Fibroblast of skin of abdomen (primary cell): ENCODE measurements at regions not wholly inside any gene's neighbourhood (a gene's known extent, or its start where the extent isn't known, plus 50 kb on each side); places are given as distances from the start of the nearest gene placed in this dataset.
"Not testable (repeated sequence)": the region's sequence is repeated elsewhere in the genome, so short reads cannot be mapped to it uniquely, and the experiment has no call there.

Experiments
- DNase-seq: peaks from one replicate; pipeline ENCODE4 v3.0.0-alpha.2; 2013

DNA sequence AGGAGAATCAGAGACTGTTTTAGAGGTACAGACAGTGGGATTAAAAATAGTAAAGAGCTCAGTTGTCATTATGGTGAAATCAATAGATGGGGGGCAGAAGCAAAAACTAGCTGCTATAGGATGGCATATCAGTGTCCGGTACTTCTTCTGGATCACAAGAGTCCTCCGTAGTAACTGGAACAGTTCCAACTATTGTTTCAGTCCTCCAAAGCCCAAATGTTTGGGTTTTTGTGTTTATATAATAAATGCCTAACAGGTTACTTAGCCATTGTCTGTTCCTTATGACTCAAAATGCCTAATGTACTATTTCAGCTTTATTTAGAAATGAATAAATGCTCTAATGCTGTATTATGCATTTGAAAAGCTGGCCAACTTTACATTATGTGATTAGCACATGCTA is 401.2 kb downstream of the PTH2R start:
- DNase-seq: no peak

DNA sequence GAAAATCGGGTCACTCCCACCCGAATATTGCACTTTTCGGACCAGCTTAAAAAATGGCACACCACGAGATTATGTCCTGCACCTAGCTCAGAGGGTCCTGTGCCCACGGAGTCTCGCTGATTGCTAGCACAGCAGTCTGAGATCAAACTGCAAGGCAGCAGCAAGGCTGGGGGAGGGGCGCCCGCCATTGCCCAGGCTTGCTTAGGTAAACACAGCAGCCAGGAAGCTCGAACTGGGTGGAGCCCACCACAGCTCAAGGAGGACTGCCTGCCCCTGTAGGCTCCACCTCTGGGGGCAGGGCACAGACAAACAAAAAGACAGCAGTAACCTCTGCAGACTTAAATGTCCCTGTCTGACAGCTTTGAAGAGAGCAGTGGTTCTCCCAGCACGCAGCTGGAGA is 405.3 kb downstream of the PTH2R start:
- not testable (repeated sequence) for DNase-seq

DNA sequence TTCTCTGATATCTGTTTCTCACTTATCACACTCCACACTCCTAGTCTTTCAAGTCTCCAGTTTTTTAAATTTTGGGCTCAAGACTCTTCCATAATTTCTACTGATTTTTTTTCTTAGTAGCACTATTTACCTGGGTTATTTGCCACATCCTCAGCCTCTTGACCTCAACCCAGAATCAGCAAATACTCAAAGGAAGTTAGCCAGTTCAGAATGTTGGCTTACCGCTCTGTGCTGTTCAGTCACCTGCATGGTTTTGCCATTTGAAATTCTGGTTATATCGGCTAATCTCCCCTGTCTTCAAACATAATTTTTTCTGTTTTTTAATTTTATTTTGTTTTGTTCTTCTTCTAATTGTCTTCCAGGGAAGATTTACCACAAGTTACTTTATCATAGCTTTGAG is 412.6 kb downstream of the PTH2R start:
- no peak for DNase-seq

GRCh38 chr2:208820014-208820688 is 413.6 kb downstream of the PTH2R start:
- DNase-seq: no peak

DNA sequence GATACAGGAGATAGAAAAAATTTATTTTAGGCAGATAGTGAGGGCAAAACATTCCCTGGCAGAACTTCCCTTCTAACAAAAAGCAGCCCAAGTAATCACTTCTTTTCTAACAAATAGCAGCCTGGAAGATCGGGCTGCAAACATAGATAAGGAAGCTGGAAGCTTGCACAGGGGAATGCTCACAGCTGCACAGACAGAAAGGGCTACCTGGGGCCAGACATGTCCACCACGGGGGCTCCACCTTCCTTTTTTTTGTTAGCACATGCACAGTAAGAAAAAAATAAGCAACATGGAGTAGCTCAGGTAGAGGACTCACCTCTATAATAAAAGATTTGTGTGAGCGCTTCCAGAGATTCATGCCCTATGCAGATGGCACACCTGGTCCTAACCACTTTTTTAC is 420.5 kb downstream of the PTH2R start:
- DNase-seq: no peak

DNA sequence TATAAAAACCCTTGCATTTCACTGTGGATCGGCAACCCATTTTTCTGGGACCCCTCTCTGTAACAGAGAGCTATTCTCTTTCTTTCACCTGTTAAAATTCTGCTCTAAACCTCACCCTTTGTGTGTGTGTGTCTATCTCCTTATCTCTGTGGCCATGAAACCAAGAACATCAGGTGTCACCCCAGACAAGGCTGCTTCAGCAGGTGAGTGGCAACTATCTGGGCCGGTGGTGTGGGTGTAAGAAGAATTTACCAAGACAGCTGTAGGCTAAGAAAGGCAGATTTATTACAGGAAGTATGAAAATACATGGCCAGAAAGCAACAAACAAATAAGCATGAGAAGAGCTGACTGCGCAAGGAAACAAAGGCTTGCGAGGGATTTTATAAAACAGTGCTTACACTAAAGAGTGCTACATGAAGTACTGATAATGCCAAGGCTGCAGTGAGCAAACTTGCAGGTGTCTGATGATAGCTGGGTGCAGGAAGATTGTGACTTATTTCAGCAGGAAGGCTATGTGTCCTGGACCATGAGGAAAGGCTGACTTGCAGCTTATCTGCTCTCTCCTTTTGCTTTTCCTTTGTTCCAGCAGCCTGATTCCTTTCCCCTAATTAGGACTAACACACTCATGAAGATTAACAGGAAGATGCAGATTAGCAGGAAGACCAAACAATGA is 421.1 kb downstream of the PTH2R start:
- DNase-seq: no peak

GRCh38 chr2:208830203-208830602 is 423.6 kb downstream of the PTH2R start:
- DNase-seq: no peak

- DNase-seq: no peak
Measured at GRCh38 chr2:208847651-208848050, 441.1 kb downstream of the PTH2R start.

DNA sequence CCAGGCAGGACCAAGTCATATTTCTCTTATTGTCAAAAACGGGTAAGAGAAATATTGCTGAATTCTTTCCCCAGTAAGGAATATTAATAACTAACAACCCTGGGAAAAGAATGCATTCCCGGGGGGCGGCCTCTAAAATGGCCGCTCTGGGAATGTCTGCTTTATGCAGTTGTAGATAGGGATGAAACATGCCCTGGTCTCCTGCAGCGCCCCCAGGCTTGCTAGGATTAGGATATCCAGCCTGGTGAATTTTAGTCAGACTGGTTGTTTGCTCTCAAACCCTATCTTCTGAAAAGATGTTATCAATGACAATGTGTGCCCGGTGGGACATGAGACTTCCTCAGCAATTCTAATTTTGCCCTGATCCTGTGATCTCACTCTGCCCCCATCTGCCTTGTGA is 448.1 kb downstream of the PTH2R start:
- no peak for DNase-seq

- DNase-seq: no peak
Measured at GRCh38 chr2:208867374-208867773, 460.8 kb downstream of the PTH2R start.

DNA sequence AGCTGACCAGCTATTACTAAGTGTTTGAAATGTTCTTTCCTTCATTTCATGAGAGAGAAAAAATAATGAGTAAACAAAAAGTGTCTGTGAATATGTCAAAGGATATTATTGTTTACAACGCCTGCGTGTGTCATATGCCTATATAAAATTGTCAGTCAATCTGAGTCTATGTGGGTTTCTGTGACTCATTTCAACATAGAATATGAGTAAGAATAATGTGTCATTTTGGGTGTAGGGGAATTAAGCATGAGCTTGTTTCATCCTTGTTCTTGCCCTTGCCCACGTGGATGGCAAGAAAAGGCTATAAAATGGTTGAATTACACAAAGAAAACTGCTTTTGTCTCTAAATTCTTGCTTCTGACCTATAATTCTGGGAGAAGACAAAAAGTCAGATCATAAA is 466.0 kb downstream of the PTH2R start:
- DNase-seq: no peak

- no peak for DNase-seq
Measured at GRCh38 chr2:208879666-208880065, 473.1 kb downstream of the PTH2R start.

- no peak for DNase-seq
Measured at GRCh38 chr2:208880171-208880570, 473.6 kb downstream of the PTH2R start.

DNA sequence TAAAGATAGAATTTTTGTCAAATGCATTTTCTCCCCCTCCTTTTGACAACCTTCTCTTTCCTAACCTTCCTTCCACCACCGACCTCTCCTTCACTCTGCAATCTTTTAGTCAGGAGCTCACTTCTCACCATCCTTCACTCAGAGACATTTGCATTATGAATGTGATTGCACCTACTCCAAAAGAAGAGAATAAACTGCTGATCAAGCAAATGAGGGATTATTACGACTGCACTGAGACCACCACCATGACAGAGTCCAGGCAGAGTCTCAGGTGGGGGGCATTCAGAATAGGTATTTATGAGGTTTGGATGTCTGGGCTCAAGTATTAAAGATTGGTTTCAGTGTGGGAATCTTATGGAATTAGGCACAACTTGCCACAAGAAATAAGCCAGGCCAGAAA is 483.9 kb downstream of the PTH2R start:
- no peak for DNase-seq

- DNase-seq: no peak
Measured at GRCh38 chr2:208892203-208892602, 485.6 kb downstream of the PTH2R start.

- no peak for DNase-seq
Measured at GRCh38 chr2:208906330-208906729, 499.7 kb downstream of the PTH2R start.

DNA sequence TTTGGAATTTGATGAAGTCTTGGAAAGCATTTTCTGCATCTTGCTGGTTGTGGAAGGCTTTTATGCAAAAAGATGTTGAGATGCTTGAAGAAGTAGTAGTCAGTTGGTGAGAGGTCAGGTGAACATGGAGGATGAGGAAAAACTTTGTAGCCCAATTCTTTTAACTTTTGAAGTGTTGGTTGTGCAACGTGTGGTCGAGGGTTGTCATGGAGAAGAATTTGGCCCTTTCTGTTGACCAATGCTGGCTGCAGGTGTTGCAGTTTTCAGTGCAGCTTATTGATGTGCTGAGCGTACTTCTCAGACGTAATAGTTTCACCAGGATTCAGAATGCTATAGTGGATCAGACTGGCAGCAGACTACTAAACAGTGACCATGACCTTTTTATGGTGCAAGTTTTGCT is 508.4 kb upstream of the MAP2 start:
- no peak for DNase-seq

DNA sequence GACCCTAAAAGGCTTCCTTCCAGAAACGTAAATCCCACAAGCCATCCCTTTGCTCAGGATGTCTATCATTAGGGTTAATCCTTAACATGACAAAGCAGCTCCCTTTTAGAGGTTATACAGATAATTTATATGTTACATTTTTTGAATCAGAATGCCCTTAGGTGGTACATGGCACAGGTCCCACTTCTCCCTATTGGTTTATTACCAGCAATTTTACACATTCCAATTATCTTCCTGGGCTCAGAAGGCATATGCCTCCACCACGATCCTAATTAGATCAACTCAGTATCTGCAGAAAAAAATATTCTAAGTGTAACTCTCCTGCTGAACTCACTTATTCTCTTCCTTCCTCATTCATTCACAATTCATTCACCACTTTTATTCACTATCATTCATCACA is 507.0 kb upstream of the MAP2 start:
- DNase-seq: no peak

DNA sequence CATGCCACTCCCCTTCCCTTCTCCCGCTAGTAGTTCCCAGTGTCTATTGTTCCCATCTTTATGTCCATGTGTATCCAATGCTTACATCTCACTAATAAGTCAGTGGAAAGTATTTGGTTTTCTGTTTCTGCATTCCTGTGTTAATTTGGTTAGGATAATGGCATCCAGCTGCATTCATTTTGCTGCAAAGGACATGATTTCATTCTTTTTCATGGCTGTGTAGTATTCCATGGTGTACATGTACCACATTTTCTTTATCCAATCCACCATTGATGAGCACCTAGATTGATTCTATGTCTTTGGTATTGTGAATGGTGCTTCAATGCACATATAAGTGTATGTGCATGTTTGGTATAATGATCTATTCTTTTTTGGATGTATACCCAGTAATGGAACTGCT is 502.5 kb upstream of the MAP2 start:
- not testable (repeated sequence) for DNase-seq

DNA sequence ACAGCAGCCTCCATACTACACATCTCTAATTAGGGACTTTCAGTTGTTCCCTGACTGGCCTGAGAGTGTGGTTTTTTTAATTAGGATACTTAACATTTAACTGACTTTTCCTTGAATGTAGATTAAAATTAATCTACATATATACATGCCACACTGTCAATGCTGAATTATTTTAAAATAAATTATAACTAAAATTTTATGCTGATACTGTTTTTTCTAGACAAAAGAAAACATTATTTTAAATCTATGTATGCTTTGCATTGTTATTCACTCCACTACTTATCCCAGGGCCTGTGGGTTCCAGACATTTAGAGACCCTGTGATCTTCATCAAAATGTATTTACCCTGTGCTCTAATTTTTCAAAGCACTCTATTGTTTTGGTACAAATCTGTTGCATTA is 496.0 kb upstream of the MAP2 start:
- no peak for DNase-seq

DNA sequence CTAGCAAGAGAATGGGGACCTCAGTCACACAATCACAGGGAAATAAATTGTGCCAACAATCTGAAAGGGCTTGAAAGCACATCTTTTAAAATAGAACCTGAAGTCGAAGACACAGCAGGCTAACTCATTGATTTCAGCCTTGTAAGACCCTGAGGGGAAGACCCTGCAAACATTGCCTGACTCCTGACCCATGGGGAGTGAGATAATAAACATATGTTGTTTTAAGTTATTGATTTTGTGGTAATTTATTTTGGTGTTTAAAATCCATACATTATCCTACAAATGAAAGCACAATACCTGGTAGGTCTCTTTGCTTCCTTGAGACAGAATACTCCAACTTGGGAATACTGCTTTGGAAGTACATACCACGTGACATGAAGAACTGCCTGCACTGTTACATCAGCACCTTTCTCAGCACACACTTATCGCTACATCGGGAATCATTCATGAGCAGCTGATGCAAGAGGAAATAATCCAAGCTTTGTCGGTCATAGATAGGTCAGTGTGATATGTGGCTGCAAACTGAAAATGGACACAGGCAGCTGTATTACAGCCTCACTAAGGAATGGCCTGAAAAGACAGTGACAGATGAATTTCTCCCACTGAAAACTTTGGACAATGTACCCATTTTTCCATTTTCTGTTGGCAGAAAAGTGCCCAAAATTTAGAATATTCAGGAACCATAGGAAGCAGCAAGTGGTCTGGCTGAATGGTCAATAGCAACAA is 494.5 kb upstream of the MAP2 start:
- DNase-seq: peak; percentile 17

GRCh38 chr2:208929894-208930427 is 493.9 kb upstream of the MAP2 start:
- no peak for DNase-seq

DNA sequence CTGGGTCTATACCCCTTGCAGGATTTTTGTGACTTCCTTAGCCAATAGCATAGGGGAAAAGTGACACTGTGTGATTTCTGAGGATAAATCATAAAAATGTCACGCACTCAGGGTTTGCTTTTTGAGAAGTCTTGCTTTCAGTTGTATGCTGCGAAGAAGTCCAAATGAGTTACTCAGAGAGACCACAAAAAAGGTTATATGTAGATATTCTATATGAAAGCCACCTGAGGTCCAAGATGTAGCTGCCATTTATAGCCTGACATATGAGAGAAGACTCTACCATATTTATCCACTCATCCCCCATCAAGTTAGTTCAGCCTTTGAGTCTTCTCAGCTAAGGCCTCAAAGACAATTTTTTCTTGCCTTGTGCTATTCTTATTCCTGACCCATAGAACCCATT is 488.3 kb upstream of the MAP2 start:
- DNase-seq: no peak

- no peak for DNase-seq
Measured at GRCh38 chr2:208937521-208937920, 486.3 kb upstream of the MAP2 start.
